ENCODE measurements at regions not wholly inside any gene's neighbourhood (a gene's known extent, or its start where the extent isn't known, plus 50 kb on each side); places are given as distances from the start of the nearest gene placed in this dataset.

GRCh38 chr17:83177611-83178532, 98.5 kb downstream of the METRNL start:
- TF ChIP-seq CTCF (IDR thresholded peaks at IDR 0.05) (no peak), POLR2A (IDR thresholded peaks at IDR 0.05) (no peak)
